GM18511 (cell line): ENCODE measurements at regions not wholly inside any gene's neighbourhood (a gene's known extent, or its start where the extent isn't known, plus 50 kb on each side); places are given as distances from the start of the nearest gene placed in this dataset.
"Not testable (repeated sequence)": the region's sequence is repeated elsewhere in the genome, so short reads cannot be mapped to it uniquely, and the experiment has no call there.

Experiments used
- ATAC-seq: cut with Tn5 transposase; IDR thresholded peaks from one replicate; pipeline ENCODE4 v1.9.1; 2021; ENCODE audit warnings: mild to moderate bottlenecking, moderate library complexity; ENCODE audit not compliant: unreplicated experiment

DNA sequence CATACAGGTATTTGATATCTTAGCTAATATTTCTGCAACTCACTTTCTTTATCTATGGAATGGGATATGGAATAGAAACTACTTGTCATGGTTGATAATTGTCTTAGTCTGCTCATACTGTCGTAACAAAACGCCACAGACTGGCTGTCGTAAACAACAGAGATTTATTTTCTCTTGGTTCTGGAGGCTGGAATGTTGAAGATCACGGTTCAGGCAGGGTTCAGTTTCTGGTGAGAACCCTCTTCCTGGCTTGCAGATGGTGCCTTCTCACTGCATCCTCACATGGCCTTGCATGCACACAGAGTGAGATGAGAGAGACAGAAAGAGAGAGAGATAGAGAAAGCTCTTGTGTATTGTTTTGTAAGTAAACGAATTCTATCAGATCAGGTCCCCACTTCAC, 332.7 kb upstream of the MAGI2 start:
- no peak for ATAC-seq

DNA sequence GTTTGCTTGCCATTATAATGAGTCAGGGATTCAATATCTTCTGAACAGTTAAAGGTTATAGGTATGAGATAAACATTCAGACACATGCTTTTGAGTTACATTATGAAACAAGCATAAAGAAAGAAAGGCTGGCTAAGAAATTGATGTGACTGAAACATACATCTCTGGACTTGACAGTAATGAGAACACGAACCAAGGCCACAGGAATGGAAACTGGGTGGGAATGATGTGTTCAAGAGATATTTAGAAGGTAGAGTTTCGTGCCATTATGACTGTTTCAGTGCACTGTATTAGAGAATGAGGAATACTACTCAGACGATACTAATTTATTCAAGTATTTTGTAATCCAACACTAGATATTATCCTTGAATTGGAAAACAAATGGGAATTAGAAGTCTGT, 332.1 kb upstream of the MAGI2 start:
- no peak for ATAC-seq

DNA sequence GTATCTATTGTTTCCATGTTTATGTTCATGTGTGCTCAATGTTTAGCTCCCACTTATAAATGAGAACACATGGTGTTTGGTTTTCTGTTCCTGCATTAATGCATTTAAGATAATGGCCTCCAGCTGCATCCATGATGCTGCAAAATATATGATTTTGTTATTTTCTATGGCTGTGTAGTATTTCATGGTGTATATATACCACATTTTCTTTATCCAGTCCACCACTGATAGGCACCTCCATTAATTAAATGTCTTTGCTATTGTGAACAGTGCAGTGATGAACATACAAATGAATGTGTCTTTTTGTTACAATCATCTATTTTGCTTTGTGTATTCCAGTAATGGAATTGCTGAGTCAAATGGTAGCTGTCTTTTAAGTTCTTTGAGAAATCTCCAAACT, 329.4 kb upstream of the MAGI2 start:
- ATAC-seq = no peak

DNA sequence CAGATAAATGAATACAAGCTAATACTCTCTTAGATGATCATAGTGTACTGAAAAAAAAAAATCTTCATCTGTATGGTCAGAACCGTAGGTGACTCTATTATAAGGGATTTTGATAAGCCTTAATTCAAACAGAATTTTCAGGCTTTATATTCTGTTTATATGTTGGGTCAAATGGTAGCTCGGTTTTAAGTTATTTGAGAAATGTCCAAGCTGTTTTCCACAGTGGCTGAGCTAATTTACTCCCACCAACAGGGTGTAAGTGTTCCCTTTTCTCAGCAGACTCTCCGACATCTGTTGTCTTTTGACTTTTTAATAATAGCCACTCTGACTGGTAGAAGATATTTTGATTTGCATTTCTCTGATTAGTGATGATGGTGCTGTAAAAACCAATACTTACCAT, 328.8 kb upstream of the MAGI2 start:
- ATAC-seq = no peak

DNA sequence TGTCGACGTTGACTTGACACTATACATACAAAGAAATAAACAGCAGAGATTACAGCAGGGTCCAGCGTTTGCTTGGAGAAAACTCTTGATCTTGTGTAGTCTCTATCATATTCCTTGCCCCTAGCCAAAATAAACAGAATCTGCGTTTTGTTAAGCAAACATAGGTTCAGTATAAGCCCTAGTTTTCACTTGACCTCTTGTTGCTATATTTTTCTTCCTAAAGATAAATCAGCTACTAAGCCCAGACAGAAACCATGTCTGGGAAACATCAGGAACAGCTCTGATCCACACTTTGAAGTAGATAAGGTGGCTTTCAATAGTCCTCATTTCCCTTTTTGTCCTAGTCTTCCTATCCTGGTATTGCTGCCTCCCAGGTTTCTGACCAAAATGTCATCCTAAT, 328.2 kb upstream of the MAGI2 start:
- no peak for ATAC-seq

DNA sequence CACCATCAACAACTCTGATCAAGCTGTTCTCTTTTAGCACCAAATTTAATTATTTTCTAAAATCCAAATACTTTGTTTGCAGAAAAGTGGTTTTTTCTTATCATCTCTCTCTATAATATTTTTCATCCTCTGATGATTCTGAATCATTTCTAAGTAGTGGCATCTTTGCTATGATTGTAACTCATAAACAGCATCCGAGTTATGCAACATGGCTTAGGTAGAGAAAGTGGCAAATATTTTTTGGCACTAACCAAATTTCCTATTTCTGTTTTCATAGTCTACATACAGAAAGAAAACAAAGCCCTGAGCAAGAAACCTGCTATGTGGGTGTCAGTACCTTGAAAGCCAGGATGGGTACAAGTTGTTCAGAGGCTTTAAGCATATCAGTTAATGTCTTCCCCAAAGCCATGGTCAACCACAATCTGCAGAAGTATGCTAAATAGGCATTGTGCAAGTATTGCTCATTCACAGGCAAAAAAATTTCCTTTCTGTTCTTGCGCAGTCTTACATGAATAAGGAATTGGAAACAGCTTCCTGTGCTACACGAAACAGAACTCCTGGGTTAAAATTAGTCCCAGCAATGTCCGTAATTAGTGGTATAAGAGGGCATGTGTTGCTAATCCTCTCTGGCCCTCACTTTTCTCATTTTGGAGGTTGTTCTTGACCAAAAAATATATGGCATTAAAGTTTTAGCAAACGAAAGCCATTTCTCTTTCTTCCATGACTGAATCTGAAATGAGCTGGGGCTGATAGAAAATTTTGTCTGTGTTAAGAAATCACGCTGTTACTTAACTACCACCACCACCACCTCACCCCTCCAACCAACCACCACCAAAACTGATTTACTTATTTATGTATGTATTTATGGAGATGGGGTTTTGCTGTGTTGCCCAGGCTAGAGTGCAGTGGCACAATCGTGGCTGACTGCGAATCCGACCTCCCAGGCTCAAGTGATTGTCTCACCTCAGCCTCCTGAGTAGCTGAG, 325.6 kb upstream of the MAGI2 start:
- no peak for ATAC-seq

DNA sequence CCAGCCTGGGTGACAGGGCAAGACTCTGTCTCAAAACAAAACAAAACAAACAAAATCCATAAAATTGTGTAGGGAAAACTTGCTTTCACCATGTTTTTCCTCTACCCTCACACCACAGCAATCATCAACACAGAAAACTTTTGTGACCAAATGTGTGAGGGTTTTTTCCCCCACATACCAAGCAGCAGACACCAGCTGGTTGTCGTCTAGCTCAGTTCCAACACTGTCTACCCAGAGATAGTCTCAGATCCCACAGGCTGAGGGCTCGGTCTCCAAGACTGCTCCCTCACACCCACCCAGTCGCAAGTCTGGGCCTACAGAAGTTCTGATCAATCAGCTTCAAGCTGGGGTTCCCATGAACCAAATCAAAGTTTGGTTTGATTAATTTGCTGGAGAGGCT, 322.4 kb upstream of the MAGI2 start:
- no peak for ATAC-seq

DNA sequence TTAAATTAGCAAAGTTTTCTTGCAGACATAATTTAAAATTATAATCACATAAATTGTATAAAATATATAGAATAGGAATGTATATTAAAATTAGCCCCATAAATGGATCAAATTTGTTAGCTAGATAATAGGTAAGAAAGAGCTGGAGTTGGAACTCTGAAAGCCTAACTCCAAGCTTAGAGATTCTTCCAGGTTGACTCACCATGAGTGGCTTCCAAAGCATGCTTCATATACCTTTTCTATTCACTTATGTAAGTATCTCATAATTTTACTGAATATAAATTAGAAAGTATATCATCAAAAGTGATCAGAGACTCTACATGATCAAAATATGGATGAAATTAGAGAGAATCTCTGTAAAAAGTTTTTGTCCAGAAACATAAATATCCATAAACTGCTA, 320.7 kb upstream of the MAGI2 start:
- no peak for ATAC-seq

DNA sequence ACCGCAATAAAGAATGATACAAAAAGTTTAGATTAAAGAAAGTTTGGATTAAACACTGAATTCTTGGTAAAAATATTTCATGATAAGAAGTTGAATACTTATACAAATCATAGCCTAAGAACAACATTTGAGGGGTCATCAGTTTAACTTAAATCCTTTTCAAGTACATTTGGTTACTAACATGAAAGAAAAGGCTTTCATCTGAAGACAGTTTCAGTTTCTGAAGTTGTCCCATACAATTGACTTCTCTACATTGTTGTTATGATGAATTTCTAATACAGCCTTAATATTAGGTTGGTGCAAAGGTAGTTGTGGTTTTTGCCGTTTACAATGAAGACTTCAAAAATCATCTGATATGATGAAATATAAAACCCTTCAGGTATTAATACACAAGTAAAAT, 317.5 kb upstream of the MAGI2 start:
- ATAC-seq = no peak

DNA sequence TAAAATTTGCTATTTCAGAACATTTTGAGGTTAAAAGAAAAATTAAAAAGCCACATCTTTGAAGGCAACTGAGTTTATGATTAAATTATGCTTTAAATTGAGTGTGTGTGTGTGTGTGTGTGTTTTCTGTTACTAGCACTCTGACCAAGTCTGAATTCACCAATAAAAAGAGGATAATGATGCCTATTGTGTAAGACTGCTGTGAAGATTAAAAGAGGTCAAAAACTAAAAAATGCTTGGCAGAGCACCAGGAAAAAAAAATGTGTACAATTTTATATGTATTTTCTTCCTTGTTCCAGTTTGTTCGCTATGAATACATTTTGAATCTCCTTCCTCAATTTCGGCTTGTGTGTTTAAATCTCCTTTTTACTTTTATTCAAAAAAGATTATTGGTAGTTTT, 316.6 kb upstream of the MAGI2 start:
- no peak for ATAC-seq

DNA sequence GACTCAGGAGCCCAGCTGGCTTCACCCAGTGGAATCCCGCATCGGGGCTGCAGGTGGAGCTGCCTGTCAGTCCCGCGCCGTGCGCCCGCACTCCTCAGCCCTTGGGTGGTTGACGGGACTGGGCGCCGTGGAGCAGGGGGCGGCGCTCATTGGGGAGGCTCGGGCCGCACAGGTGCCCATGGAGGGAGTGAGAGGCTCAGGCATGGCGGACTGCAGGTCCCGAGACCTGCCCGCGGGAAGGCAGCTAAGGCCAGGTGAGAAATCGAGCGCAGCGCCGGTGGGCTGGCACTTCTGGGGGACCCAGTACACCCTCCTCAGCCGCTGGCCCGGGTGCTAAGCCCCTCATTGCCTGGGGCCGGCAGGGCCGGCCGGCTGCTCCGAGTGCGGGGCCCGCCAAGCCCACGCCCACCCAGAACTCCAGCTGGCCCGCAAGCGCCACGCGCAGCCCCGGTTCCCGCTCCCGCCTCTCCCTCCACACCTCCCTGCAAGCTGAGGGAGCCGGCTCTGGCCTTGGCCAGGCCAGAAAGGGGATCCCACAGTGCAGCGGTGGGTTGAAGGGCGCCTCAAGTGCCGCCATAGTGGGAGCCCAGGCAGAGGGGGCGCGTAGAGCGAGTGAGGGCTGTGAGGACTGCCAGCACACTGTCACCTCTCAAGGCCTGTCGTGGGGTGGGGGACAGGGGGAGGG, 314.6 kb upstream of the MAGI2 start:
- not testable (repeated sequence) for ATAC-seq

DNA sequence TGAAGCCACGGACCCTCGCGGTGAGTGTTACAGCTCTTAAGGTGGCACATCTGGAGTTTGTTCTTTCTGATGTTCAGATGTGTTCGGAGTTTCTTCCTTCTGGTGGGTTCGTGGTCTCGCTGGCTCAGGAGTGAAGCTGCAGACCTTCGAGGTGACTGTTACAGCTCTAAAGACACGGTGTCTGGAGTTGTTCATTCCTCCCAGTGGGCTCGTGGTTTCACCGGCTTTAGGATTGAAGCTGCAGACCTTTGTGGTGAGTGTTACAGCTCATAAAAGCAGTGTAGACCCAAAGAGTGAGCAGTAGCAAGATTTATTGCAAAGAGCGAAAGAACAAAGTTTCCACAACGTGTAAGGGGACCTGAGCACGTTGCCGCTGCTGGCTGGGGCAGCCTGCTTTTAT, 313.7 kb upstream of the MAGI2 start:
- not testable (repeated sequence) for ATAC-seq

DNA sequence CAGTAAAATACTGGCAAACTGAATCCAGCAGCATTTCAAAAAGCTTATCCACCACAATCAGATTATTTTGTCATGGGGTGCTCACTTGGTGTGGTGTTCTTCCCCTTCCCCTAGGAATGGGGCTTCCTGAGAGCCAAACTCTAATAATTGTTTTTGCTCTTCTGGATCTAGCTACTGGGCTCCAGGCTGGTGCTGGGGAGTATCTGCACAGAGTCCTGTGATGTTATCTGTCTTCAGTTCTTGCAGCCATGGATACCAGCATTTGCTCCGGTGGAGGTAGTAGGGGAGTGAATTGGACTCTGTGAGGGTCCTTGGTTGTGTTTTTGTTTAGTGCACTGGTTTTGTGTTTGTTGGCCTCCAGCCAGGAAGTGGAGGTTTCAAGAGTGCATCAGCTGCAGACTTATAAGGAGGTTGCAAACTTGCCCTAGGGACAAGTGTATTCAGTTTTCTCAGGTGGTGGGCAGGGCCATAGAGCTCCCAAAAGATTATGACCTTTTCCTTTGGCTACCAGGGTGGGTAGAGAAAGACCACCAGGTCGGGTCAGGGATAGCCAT, 308.5 kb upstream of the MAGI2 start:
- no peak for ATAC-seq

DNA sequence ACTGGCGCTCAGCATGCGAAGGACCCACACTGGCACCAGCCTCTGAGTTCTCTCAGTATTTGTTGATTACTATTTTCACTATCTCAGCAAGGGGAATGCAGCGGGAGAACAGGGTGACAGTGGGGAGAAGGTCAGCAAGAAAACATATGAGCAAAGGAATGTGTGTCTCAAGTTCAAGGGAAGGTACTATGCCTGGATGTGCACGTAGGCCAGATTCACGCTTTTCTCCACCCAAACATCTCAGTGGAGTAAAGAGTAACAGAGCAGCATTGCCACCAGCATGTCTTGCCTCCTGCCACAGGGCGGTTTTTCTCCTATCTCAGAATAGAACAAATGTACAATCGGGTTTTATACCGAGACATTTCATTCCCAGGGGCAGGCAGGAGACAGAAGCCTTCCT, 297.5 kb upstream of the MAGI2 start:
- ATAC-seq = not testable (repeated sequence)

DNA sequence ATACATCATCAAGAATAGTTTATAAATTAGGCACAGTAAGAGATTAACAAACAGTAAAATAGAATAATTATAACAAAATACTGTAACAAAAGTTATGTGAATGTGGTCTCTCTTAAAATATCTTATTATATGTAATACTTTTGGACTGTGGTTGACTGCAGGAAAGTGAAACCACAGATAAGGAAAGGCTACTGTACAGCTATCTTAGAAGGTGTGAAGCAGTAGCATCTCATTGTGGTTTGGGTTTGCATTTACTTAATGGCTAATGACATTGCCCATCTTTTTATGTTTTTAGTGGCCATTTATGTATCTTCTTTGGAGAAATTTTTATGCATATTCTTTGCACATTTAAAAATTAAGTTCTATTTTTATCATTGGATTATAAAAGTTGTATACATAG, 296.4 kb upstream of the MAGI2 start:
- no peak for ATAC-seq

DNA sequence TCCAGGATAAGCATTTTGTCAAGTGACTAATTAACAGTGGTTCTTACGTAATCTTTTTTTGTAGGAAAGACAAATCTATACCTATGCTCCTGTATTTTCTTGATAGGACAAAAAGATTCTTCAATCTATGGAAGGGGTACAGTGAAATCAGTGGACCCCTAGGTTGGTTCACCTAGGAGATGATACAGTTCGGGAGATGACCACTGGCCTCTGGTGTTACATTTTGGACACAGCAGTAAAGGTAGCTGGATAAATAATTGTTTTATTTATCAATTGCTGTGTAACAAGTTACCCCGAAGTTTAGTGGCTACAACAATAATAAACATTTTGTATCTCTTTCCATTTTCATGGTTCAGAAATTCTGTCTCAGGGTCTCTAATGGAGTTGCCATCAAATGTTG, 288.2 kb upstream of the MAGI2 start:
- no peak for ATAC-seq

DNA sequence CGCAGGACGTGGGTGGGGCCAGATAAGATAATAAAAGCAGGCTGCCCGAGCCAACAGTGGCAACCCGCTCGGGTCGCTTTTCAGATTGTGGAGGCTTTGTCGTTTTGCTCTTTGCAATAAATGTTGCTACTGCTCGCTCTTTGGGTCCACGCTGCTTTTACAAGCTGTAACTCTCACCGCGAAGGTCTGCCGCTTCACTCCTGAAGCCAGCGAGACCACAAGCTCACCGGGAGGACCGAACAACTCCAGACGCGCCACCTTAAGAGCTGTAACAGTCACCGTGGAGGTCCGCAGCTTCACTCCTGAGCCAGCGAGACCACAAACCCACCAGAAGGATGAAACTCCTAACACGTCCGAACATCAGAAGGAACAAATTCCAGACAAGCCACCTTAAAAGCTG, 286.6 kb upstream of the MAGI2 start:
- ATAC-seq = no peak

DNA sequence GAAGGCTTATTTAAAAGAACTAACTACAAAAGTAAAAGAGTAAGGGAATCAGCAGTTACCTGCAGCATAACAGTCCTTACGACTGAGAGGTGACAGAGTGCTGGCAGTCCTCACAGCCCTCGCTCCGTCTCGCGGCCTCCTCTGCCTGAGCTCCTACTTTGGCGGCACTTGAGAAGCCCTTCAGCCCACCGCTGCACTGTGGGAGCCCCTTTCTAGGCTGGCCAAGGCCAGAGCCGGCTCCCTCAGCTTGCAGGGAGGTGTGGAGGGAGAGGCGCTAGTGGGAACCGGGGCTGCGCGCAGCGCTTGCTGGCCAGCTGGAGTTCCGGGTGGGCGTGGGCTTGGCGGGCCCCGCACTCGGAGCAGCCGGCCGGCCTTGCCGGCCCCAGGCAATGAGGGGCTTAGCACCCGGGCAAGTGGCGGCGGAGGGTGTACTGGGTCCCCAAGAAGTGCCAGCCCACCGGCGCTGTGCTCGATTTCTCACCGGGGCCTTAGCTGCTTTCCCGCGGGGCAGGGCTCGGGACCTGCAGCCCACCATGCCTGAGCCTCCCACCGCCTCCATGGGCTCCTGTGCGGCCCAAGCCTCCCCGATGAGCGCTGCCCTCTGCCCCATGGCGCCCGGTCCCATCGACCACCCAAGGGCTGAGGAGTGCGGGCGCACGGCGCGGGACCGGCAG, 285.7 kb upstream of the MAGI2 start:
- ATAC-seq = not testable (repeated sequence)

DNA sequence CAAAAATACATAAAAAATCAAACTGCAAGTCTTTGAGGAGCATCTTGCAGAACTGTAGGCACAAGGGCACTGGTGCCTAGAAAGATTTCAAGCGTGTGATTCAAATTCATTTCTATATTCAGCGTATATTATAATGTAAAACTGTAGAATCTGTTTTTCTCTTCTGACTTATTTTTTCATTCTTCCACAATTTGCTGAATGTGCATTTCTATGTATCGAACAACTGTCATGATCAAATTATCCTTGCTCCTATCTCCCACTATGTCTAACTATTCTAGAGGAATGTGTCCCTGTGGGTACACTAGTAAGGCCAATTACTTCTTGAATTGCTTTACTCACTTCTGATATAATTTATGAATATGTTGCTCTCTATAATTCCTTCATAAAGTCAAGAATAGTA, 283.0 kb upstream of the MAGI2 start:
- ATAC-seq = no peak

DNA sequence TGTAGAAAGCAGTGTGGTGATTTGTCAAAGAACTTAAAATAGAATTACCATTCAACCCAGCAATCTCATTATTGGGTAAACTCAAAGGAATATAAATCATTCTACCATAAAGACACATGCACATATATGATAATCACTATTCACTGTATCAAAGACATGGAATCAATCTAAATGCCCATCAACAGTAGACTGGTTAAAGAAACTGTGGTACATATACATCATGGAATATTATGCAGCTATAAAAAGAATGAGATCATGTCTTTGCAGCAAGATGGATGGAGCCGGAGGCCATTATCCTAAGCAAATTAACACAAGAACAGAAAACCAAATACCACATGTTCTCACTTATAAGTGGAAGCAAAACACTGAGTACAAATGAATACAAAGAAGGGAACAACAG, 281.5 kb upstream of the MAGI2 start:
- ATAC-seq = no peak

DNA sequence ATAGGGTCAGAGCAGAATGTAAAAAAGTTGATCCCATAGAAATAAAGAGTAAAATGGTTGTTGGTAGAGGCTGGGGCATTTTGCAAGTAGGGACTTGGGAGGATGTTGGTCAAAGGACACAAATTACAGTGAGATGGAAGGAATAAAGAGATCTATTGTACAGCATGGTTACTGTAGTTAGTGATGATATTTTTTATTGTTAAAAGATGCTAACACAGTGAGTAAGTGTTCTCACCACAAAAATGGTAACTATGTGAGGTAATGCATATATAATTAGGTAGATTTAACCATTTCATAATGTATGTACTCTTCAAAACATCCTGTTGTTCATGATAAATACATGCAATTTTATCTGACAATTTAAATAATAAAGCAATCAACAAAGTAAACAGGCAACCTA, 280.7 kb upstream of the MAGI2 start:
- no peak for ATAC-seq
